Gastrocnemius medialis (tissue), 4 donors: ENCODE measurements at regions not wholly inside any gene's neighbourhood (a gene's known extent, or its start where the extent isn't known, plus 50 kb on each side); places are given as distances from the start of the nearest gene placed in this dataset.

ENCODE experiments used
- ATAC-seq, 2 donors: fragments of 150-250 bp; one replicate each; pipeline ENCODE4 v1.9.1; 2016
- DNase-seq, 2 donors: peaks; one replicate each; pipeline ENCODE4 v3.0.0-alpha.2; 2019
- H3K27ac ChIP-seq, 4 donors: fragments of 200-600 bp; sonication (generic); 1 replicate in 1 of 4; 2 replicates in 3 of 4; pipeline ENCODE4 v1.5.1; 2016 to 2018; ENCODE audit warnings: mild to moderate bottlenecking in 2 of 4, moderate library complexity in 1 of 4
- H3K27me3 ChIP-seq, 3 donors: fragments of 200-600 bp; sonication (generic) in 2 of 3; 1 replicate in 1 of 3; 2 replicates in 2 of 3; pipeline versions ENCODE4 v1.5.1 to v1.6.0; 2016 to 2019; ENCODE audit warnings: mild to moderate bottlenecking in 1 of 3, moderate library complexity in 1 of 3
- H3K36me3 ChIP-seq, 2 donors: fragments of 200-600 bp; sonication (generic) in 1 of 2; one replicate each; pipeline ENCODE4 v1.5.1; 2017 to 2018
- H3K4me1 ChIP-seq, 2 donors: fragments of 200-600 bp; sonication (generic) in 1 of 2; one replicate each; pipeline ENCODE4 v1.5.1; 2016 to 2017; ENCODE audit warnings: mild to moderate bottlenecking in 2 of 2
- H3K4me3 ChIP-seq, 4 donors: fragments of 200-600 bp; sonication (generic) in 3 of 4; 1 replicate in 1 of 4; 2 replicates in 3 of 4; pipeline ENCODE4 v1.5.1; 2016 to 2019; ENCODE audit warnings: mild to moderate bottlenecking in 2 of 4
- H3K9me3 ChIP-seq, 3 donors: fragments of 200-600 bp; sonication (generic) in 2 of 3; 1 replicate in 1 of 3; 2 replicates in 2 of 3; pipeline ENCODE4 v1.5.1; 2016 to 2019
- POLR2A ChIP-seq, 2 donors: fragments of 450-650 bp; IDR thresholded peaks; one replicate each; pipeline ENCODE4 v1.6.1; 2017; ENCODE audit warnings: antibody characterized with exemption in 2 of 2, mild to moderate bottlenecking in 2 of 2, moderate library complexity in 2 of 2
- in situ Hi-C, 4 donors: fragments of 200-750 bp; cut with MboI; loops; one replicate each; pipeline versions ENCODE4 v1.15.0 to v1.8.0; 2017; ENCODE audit warnings: low sequenced_read_pairs in 4 of 4
- intact Hi-C: fragments of 100-400 bp; cut with DNase I; formaldehyde crosslinking; loops from one replicate; pipeline ENCODE4 v1.15.1; 2023; ENCODE audit warnings: low total_unique reads
- TF ChIP-seq, protein P1 (sequence below), 5 experiments: fragments of 450-650 bp in 3 of 5; fragments of 200-600 bp in 2 of 5; sonication (generic) in 2 of 5; IDR thresholded peaks in 4 of 5; conservative IDR thresholded peaks in 1 of 5; 1 replicate in 4 of 5; 2 replicates in 1 of 5; pipeline ENCODE4 v1.5.1; 2016 to 2019; ENCODE audit warnings: antibody characterized with exemption in 5 of 5, mild to moderate bottlenecking in 3 of 5, moderate library complexity in 3 of 5

DNA sequence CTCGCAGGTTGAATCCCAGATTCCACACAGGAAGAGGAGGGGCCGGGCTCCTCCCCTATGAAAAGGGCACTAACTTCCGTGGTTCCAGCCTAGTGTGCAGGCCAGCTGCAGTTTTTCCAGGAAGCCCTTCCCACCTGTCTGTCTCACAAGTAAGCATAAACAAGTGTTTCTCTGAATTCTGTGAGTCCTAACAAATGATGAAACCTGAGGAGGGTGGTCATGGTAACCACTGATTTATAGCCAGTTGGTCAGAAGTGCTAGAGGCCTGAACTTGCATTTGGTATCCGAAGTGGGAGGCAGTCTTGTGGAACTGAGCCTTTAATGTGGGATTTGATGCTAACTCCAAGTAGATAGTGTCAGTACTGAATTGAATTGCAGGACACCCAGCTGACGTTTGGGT is 54.7 kb upstream of the STEAP4 start:
- ATAC-seq (no peak), DNase-seq (no peak)
- in situ Hi-C loops = loop anchor here in 2 of 4 donors (10.0 kb wide), 1 partner anchor 117 kb away; no protein-coding TSS in a partner anchor
- H3K4me1 ChIP-seq = no peaks in the 10 kb centered on the region
- TF ChIP-seq POLR2A (IDR thresholded peaks at IDR 0.05) = no peak
- TF ChIP-seq, protein P1, sequence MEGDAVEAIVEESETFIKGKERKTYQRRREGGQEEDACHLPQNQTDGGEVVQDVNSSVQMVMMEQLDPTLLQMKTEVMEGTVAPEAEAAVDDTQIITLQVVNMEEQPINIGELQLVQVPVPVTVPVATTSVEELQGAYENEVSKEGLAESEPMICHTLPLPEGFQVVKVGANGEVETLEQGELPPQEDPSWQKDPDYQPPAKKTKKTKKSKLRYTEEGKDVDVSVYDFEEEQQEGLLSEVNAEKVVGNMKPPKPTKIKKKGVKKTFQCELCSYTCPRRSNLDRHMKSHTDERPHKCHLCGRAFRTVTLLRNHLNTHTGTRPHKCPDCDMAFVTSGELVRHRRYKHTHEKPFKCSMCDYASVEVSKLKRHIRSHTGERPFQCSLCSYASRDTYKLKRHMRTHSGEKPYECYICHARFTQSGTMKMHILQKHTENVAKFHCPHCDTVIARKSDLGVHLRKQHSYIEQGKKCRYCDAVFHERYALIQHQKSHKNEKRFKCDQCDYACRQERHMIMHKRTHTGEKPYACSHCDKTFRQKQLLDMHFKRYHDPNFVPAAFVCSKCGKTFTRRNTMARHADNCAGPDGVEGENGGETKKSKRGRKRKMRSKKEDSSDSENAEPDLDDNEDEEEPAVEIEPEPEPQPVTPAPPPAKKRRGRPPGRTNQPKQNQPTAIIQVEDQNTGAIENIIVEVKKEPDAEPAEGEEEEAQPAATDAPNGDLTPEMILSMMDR (IDR thresholded peaks at IDR 0.05 in 4 of 5, conservative IDR thresholded peaks at IDR 0.05 in 1 of 5) = no peak
- intact Hi-C loops = no loop called here
- no peak overlapping the region for H3K27ac ChIP-seq
- no peaks in the 10 kb centered on the region for H3K27me3 ChIP-seq
- no peaks in the 10 kb centered on the region for H3K36me3 ChIP-seq
- no peaks in the 10 kb centered on the region for H3K9me3 ChIP-seq
- H3K4me3 ChIP-seq = no peak overlapping the region

GRCh38 chr7:88358881-88359280 is 52.2 kb upstream of the STEAP4 start:
- ATAC-seq (no peak), DNase-seq (no peak)
- intact Hi-C loops = loop anchor here (10.0 kb wide), 1 partner anchor 114 kb away; no protein-coding TSS in a partner anchor
- no peaks in the 10 kb centered on the region for H3K9me3 ChIP-seq
- in situ Hi-C loops = no loop called here
- H3K27ac ChIP-seq = no peak overlapping the region
- no peak overlapping the region for H3K4me3 ChIP-seq
- H3K27me3 ChIP-seq = no peaks in the 10 kb centered on the region
- H3K36me3 ChIP-seq = no peaks in the 10 kb centered on the region
- H3K4me1 ChIP-seq = no peaks in the 10 kb centered on the region
- no peak for TF ChIP-seq POLR2A (IDR thresholded peaks at IDR 0.05)
- TF ChIP-seq, protein P1 (IDR thresholded peaks at IDR 0.05 in 4 of 5, conservative IDR thresholded peaks at IDR 0.05 in 1 of 5) = no peak

GRCh38 chr7:88358526-88358838 is 51.8 kb upstream of the STEAP4 start:
- H3K9me3 ChIP-seq = no peaks in the 10 kb centered on the region
- H3K27me3 ChIP-seq = no peaks in the 10 kb centered on the region
- H3K27ac ChIP-seq = no peak overlapping the region
- no peaks in the 10 kb centered on the region for H3K36me3 ChIP-seq
- intact Hi-C loops (loop anchor here (10.0 kb wide), 1 partner anchor 114 kb away; no protein-coding TSS in a partner anchor), in situ Hi-C loops (no loop called here)
- no peak for TF ChIP-seq POLR2A (IDR thresholded peaks at IDR 0.05)
- TF ChIP-seq, protein P1 (IDR thresholded peaks at IDR 0.05 in 4 of 5, conservative IDR thresholded peaks at IDR 0.05 in 1 of 5) = peak in 1 of 5 experiments; percentile 1
- H3K4me3 ChIP-seq = no peak overlapping the region
- ATAC-seq (no peak), DNase-seq (no peak)
- no peaks in the 10 kb centered on the region for H3K4me1 ChIP-seq

GRCh38 chr7:88357781-88358525 is 51.3 kb upstream of the STEAP4 start:
- Histone ChIP-seq H3K4me1 (no peaks in the 10 kb centered on the region), H3K4me3 (no peak overlapping the region), H3K36me3 (no peaks in the 10 kb centered on the region), H3K27ac (no peak overlapping the region), H3K27me3 (no peaks in the 10 kb centered on the region), H3K9me3 (no peaks in the 10 kb centered on the region)
- DNase-seq (no peak), ATAC-seq (no peak)
- TF ChIP-seq, protein P1 (IDR thresholded peaks at IDR 0.05 in 4 of 5, conservative IDR thresholded peaks at IDR 0.05 in 1 of 5) = peak in 2 of 5 experiments; percentile 23 to 35
- no peak for TF ChIP-seq POLR2A (IDR thresholded peaks at IDR 0.05)
- intact Hi-C loops (loop anchor here (10.0 kb wide), 1 partner anchor 113 kb away; no protein-coding TSS in a partner anchor), in situ Hi-C loops (no loop called here)
